ENCODE measurements at regions not wholly inside any gene's neighbourhood (a gene's known extent, or its start where the extent isn't known, plus 50 kb on each side); places are given as distances from the start of the nearest gene placed in this dataset.

- DNase-seq = no peak
Measured at GRCh38 chr4:125062115-125063050, 252.4 kb upstream of the FAT4 start.

GRCh38 chr4:125060376-125060775, 254.4 kb upstream of the FAT4 start:
- DNase-seq = no peak

DNA sequence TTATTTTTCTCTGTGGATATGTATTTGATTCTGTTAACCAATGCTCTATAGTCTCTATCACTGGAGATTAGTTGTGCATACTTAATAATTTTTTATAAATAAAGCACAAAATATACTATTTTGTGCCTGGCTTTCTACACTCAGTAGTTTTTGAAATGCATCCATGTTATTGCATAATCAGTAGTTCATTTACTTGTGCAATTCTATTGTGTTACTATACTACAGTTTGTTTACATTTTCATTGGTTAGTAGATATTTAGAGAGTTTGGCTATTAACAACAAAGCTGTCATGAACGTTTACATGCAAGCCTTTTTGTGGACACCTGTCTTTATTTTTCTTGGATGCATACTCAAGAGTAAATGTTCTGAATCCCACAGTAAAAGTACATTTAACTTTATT, 265.0 kb upstream of the FAT4 start:
- no peak for DNase-seq

- no peak for DNase-seq
Measured at GRCh38 chr4:125045311-125045710, 269.4 kb upstream of the FAT4 start.

DNA sequence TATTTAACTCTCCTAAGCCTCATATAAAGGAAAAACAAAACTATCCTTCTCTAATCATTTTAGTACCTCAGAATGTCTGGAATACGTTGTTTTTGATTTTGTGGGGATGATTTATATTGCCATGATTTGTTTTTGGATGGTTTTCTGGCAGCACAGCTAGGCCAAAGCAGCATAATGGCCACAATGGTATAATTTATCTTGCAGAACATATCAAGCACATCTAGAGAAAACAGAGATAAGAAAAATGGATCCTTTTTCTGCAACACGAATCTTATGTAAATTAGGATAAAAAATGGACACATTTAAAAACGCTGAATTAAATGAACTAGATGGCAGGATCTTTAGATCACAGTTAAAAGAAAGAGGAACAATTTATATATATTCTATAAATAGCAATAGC, 269.9 kb upstream of the FAT4 start:
- no peak for DNase-seq

DNA sequence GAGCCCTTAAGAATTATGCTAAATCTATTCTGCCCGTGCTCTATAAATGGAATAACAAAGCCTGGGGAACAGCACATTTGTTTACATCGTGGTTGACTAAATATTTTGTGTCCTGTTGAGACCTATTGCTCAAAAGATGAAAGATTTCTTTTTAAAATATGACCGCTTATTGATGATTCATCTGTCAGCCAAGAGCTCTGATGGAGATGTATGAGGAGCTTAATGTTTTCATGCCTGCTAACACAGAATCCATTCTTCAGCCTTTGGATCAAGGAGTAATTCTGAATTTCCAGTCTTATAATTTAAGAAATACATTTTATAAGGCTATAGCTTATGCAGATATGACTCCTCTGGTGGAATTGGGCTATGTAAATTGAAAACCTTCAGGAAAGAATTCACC, 271.3 kb upstream of the FAT4 start:
- DNase-seq = no peak

DNA sequence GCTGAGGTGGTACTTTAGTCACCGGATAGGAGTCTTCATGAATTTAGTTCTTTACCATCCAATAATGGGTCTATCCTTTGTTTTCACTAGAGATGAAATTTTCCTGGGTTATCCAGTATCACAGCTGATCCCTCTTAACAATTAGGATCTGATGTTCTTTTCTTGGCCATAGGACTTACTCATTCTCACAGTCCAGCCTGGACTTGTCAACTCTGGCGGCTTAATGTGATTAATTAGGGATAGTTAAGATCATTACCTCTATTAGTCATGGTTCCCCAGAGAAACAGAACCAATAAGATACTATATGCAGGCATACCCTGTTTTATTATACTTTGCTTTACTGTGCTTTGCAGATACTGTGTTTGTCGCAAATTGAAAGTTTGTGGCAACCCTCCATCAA, 272.7 kb upstream of the FAT4 start:
- no peak for DNase-seq

- DNase-seq = no peak
Measured at GRCh38 chr4:125041372-125041930, 273.3 kb upstream of the FAT4 start.

GRCh38 chr4:125039550-125039949, 275.2 kb upstream of the FAT4 start:
- DNase-seq = no peak

- no peak for DNase-seq
Measured at GRCh38 chr4:125022855-125023501, 291.8 kb upstream of the FAT4 start.

- DNase-seq = no peak
Measured at GRCh38 chr4:125021189-125021588, 293.6 kb upstream of the FAT4 start.

DNA sequence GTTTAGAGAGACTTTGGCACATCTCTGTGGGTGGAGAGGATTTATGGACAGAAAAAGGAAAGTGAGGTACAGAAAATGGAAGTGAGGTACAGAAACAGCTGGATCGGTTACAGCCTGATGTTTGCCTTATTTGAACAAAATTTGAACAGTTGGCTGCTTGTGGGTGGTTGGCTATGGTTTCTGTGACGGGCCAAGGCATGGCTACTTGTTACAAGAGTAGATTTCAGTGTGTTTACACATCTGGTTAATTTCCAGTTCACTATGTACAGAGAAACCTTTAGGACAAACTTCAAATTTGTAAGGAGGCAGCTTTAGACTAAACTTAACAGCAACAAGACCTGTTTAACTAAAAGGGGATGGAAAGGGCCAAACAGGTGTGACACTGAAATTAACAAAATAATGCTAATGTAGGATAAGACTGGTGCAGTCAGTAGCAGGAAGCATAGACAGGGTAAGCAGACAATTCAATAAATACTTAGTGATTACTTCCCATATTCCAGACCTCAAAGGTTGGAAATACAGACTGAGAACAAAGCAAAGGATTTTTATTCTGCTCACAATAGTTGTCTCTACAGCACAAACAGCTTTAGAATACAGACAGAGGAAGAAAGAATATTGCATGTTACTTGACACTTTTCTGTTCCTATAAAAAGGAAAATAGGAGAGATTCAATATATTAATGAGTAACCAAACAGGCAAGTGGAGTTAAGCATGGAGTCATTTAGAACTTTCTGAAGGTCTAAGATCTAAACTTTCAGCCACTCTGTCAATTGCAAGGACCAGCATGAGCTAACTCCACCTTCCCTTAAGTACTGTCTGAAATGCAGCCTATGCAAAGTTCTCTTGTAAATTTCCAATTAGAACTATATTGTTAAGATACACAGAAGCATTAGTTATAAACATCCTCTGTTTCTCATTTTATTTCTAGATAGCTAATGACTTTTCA, 294.4 kb upstream of the FAT4 start:
- no peak for DNase-seq

GRCh38 chr4:125016892-125017299, 297.9 kb upstream of the FAT4 start:
- DNase-seq = no peak

DNA sequence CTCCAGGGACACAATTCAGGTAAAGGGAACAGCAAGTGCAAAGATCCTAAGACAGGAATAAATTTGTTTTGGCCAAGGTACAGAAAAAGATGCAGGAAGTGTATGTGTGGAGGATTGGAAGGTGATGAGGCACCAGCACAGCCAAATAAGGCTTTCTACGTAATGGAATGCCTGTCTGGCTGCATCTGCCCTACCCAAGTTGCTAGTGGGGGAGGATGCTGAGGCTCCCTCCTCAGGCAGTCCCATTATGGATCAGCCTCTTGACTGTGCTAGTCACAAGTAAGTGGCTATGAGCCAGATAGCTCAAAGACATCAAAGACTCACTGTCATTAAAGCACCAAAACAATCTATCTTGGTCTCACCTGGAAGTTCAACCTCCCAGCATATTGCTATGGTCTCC, 300.9 kb upstream of the FAT4 start:
- DNase-seq = no peak

GRCh38 chr4:125011646-125012045, 299.1 kb upstream of the ANKRD50 start:
- DNase-seq = no peak

GRCh38 chr4:125010796-125011503, 298.4 kb upstream of the ANKRD50 start:
- DNase-seq = no peak

DNA sequence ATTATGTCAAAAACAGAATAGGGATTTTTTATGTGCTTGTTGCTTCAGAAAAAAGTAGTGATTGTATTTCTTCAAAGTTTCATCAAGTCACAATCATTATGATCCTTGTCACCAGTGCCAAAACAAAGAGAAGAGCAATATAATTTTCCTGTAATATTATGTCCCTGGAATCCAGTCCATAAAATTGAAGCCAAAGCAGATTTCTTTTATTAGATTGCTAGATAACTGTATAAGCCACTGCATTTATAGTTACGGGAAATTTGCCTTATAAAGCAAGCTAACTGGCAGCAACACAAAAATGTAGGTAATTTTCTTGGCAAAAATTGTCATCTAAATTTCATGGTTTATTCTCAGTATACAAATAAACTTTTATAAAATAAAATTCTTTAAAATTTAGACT, 296.1 kb upstream of the ANKRD50 start:
- DNase-seq = no peak

DNA sequence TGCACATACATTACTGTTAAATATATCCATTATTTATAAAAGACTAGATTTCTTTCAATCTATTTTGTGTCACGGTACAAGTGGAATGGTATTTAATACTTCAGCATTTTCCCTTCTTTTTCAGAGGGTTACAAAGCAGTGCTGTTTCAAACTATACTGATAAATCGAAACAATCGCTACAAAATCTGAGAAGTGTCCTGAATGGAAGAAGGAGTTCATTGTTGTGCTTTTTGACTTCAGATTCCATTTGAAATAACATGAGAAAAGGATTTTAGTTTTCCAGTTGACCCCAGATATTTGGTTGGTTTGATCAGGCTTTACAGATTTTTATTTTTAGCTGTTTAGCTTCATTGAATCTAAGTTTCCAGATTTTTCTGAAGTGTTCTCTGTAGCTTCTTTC, 292.1 kb upstream of the ANKRD50 start:
- DNase-seq = no peak

DNA sequence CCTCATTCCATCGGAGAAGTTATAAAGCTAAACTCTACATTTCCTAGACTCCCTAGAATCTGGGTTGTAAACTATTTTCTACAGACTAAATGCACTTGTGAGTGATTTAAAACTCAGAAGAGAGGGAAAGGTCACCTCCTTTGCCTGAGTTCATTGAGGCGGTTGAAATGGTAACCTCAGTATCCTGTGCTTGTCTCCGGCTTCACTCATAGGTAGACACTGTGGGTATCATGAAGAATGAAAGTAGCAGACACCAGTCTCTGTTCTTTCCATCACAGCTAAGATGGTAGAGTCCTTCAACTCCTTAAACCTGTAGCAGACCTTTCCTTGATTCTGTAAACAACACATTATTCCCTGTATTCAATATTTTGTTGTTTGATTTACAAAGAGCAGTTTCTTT, 291.3 kb upstream of the ANKRD50 start:
- no peak for DNase-seq

GRCh38 chr4:124997991-124998390, 285.5 kb upstream of the ANKRD50 start:
- DNase-seq = no peak

GRCh38 chr4:124997124-124997523, 284.6 kb upstream of the ANKRD50 start:
- no peak for DNase-seq
